GM19239 (cell line): ENCODE measurements at regions not wholly inside any gene's neighbourhood (a gene's known extent, or its start where the extent isn't known, plus 50 kb on each side); places are given as distances from the start of the nearest gene placed in this dataset.

Experiments used
- DNase-seq: peaks from one replicate; pipeline ENCODE4 v3.0.0; 2011; ENCODE audit warnings: low spot score; ENCODE audit not compliant: insufficient read length
- FAIRE-seq: peaks from 2 replicates; lab custom pipeline; 2011; peaks lifted over from hg19 to GRCh38; lab: Jason Lieb, UNC

DNA sequence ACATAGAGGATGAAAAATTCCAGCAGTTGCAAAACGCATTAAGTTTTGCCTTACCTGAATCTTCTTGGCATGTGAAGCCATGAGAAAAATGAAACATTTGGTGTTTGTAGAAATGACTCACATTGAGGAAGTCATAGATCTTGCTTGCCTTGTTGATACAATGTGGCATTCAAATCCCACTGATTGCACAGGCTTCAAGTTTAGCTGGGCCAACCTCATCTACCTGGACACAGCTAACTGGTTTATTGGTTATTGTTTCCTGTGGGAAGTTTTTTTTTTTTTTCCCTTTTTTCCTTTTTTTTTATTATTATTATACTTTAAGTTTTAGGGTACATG, 168.9 kb upstream of the C21orf91 start:
- FAIRE-seq (no peak), DNase-seq (no peak)

DNA sequence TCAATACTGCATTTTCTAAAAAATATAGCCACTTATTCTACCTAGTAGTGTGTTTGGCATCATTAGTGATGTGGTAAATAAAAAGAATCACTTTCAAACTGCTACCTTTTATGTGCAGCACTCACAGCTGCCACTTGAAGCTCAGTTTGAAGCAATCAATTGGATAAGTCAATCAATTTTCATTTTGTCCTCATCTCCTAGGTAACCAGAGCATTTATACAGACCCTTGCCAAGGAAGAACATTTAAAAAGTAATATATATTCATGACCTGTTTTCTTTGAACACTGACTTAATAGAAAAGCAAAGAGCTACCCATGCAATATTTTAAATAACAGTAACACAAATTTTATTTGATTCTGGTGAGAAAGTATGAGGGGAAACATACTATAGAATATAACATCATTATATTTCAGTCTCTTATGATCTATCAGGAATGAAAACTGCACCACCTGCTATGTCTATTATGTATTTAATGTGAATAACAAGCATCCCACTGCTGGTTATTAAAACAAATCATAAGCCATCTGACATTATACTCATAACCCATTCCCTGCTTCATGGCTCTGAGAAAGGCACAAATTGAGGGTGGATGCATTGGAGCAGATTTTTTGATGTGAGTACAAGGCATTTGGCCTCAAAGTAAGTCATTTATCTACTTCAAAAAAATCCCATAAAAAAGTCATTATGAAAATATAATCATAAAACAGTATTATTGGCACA, 168.4 kb upstream of the C21orf91 start:
- FAIRE-seq (no peak), DNase-seq (no peak)

DNA sequence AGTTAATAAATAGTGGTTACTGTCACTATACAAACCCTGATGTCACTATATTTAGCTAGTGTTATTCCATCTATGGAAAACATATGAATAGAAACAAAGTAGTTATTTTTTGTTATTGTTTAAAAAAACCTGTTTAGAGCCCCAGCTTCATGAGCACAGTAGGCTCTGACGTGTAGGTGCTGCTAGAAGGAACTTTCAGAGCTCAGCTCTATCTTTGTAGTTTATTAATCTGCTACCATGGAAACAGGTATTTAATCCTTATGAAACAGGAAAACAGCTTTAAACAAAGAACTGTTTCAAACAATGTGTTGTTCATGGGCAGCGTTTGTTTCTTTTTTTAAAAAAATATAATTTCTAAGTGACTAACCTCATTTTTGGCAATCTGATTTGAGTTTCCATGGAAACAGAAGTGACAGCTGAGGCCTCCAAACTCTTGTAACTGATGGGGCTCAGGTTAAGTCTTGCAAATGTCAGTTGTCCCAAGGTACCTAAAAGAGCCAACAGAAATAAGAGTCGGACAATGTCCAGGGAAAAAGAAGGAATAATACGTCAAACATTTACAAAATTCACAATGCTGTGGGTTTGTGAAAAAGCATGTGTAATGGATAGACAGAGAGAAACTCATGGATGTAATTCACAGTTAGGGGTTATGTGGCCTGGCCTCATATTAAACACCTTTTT, 162.0 kb upstream of the C21orf91 start:
- no peak for DNase-seq
- no peak for FAIRE-seq

DNA sequence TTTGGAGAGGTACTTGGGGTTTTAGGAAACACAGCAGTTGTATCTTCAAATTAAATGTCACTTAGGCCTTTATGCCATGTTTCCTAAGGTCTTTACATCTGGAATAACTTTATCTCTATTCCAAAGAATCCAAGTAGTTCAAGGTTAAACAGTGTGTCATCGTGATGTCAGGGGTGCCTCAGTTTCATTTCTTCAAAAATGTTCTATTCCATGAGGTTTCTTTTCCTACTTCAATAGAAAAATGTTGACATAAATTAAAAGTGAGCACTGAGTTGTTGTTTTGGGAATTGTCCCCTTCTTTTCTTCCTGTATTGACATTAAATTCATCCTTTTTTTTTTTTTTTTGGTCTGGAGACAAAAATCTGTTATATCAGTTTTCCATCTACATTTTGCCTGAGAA, 160.6 kb upstream of the C21orf91 start:
- DNase-seq, result no peak
- FAIRE-seq, result no peak

- FAIRE-seq (no peak), DNase-seq (no peak)
These were observed 159.7 kb upstream of the C21orf91 start for GRCh38 chr21:17978895-17979294.

DNA sequence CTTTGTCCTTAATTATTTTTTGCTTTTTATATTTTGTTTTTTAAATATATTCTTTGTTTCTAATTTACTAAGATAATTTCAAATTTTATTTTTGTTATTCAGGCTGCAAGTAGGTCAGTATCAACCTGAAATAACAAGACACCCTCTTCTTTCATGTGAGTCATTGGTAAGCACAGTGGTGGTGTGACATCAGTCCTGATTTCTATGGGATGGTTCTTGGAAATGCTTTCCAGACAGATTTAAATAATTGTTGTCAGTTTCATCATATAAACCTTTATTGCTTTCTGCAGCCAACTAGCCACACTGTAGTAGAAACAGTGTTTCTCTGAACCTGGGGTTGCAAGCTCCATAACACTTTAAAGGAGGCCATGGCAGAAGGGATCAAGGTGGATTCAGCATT, 157.5 kb upstream of the C21orf91 start:
- no peak for DNase-seq
- no peak for FAIRE-seq

DNA sequence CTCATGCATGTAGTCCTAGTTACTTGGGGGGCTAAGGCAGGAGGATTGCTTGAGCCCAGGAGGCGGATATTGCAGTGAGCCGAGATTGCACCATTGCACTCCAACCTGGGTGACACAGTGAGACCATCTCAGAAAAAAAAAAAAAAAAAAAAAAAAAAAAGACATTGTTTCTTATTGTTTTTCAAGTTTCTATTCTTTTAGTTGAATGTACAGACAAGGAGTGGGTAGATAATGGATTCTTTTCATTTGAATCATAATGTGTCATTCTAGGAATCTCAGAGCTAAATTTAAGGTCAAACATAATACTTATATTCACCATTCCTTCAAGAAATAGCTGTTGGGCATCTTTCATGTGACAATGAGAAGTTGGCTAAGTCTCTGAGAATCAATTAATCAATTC, 157.0 kb upstream of the C21orf91 start:
- no peak for DNase-seq
- no peak for FAIRE-seq

- FAIRE-seq (no peak), DNase-seq (no peak)
These were observed 148.2 kb upstream of the C21orf91 start for GRCh38 chr21:17967319-17967718.

GRCh38 chr21:17964716-17965115, 145.6 kb upstream of the C21orf91 start:
- no peak for FAIRE-seq
- DNase-seq, result no peak

DNA sequence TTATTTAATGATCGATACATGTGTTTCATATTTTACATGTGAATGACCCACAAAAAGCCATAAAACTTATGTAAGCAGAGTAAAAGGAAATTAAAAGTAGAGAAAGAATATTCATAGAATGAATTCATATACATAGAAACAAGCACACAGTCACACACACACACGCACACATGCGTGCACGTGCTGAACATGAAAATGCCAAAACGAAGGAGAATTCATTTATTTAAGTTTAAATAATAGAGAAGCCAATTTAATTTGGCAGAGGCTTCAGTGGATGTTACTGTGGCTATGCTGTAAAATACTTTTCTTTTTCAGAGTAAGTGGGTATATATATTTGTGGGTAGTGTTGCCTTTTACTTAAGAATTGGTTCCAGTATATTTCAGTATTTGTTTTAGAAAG, 145.0 kb upstream of the C21orf91 start:
- FAIRE-seq, result no peak
- no peak for DNase-seq

DNA sequence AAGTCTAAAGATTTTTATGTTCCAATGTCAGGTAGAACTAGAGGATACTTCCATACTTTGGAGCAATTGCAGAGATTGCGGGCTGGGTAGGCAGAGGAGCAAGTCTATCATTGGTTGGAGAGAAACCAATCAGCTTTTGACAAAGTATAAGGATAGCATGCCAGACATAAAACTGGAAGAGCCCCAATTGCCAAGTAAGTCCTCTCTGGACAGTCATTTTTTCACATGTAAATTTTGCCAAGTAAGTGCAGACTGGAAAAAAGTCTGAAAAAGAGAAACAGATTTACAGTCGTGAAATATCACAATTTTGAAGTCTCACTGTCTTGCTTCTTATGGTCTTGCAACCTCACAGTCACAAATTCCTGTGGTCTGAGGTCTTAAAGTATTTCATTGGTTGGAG, 131.4 kb upstream of the C21orf91 start:
- no peak for DNase-seq
- FAIRE-seq, result no peak

- no peak for FAIRE-seq
- DNase-seq, result no peak
These were observed 130.3 kb upstream of the C21orf91 start for GRCh38 chr21:17949421-17949820.

GRCh38 chr21:17947531-17947930, 128.4 kb upstream of the C21orf91 start:
- DNase-seq (no peak), FAIRE-seq (no peak)

GRCh38 chr21:17931080-17931479, 111.9 kb upstream of the C21orf91 start:
- no peak for FAIRE-seq
- DNase-seq, result peak; percentile 3

- DNase-seq, result no peak
- no peak for FAIRE-seq
These were observed 110.9 kb upstream of the C21orf91 start for GRCh38 chr21:17930093-17930492.

DNA sequence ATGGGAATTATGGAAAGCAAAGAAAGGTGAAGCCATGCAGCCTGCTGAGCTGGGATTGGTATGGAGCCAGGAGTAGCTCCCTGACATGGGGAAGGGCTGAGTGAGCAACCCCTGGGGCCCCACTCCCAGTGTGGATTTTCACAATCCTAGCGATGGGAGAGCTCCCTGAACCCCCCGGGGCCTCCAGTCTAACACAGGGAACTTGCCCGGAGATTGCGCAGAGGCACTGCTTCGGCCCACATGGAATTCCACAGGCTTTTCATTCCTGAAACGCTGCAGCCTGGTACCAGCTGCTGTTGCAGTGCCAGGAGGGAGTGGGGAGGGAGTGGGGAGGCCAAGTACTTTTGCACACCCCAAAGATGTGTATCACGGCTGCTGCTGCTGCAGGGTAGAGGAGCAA, 110.4 kb upstream of the C21orf91 start:
- DNase-seq (no peak), FAIRE-seq (no peak)

- no peak for DNase-seq
- peak; percentile 21 for FAIRE-seq
These were observed 106.7 kb upstream of the C21orf91 start for GRCh38 chr21:17925899-17926298.

DNA sequence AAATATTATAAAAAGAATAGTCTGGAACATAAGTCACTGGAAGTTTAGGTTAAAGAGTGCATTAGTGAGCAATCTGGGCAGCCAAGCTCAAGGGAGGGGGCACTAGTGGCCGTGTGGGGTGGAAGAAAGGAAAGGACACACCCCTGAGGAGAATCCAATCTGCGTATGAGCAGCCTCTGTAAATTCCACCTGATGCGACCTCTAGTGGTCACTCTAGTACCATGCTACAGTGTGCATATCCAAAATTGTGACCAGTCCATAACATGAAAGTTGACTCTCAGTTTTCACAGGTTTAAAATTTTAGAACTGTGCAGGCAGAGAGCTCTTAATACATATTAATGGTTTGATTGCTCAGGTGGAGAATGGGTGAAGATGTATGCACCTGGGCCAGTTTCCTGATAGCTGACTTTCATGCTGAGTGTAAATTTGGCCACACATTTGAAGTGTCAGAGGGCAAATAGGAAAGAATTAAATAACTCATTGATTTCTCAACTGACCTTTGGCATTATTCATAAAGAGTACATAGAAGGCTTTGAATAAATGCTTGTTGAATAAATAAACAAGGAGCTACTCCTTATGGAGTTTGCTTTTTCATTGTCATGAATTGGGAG, 105.9 kb upstream of the C21orf91 start:
- FAIRE-seq (peak; percentile 79), DNase-seq (peak; percentile 48)

DNA sequence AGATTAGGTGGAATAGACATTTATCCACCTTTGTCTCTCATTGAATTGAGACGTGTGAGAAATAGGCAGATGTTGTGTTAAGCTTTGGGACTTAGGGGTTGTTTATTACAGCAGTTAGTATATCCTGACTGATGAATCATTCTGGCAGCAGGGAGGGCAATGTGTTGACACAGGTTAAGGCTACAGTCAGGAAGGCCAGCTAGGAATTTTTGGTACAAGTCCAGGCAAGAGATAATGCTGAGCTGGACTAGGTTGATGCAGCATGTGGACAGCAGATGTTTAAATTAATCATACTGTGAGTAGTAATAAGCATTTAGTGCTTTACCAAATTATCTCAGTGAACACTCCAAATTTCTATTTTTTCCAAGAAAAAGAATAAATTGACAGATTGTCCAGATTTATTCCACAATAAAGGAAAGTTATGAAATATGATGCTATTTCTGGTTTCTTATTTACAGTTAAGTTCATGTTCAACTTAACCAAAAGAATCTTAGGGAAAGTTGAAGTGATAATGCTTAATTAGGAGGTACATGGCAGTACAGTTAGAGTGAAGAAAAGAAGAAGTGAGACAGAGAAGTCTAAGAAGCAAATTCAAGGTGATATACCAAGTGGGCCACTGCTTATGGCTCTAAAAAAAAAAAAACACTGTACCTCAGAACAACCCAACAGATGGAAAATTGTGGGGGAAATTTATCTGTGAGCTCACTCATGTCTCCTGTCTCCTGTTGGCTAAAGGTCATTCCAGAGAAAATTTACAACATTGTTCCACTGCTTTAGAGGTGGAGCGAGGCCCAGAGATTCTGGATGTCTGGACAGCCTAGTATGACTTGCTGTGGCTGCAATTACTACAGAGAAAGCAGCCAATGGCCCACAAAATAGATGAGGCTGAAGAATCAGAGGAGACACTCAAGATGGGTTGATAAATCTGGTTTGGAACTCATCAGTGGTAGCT, 102.7 kb upstream of the C21orf91 start:
- FAIRE-seq (no peak), DNase-seq (no peak)

DNA sequence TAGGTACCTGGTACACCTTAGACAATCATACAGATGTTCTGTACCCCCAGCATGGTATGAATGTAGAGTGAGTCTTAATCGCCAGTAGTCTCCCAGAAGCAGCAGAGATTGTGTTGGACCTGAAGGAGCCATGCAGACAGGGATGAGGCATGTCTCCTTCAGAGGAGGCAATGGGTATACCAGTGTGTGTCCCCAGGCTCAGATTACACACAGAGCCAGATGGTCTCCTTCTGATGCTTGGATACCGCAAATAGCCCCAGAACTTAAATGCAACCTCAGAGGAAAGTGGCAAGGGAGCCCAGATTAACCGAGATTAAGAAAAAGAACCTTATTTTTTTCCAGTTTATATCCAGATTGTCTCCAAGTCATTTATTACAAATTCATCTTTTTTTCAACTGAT, 96.8 kb upstream of the C21orf91 start:
- DNase-seq (no peak), FAIRE-seq (no peak)

DNA sequence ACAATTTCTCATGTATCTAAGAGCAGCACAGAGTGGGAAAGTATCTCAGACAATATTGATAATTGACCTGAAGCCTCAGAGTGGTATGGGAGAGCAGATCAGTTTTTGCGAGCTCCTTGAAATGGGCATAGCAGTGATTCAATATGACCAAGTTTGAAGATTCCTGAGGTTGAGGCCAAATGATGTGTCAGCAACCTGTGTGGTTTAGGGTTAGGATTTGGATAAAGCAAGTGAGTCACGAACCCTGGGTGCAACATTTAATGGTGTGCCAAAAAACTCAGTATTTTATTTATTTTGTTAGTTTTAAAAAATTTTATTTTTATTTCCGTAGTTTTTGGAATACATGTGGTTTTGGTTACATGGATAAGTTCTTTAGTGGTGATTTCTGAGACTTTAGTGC, 92.5 kb upstream of the C21orf91 start:
- no peak for DNase-seq
- no peak for FAIRE-seq
